SU-DHL-6 (cell line): ENCODE measurements at regions not wholly inside any gene's neighbourhood (a gene's known extent, or its start where the extent isn't known, plus 50 kb on each side); places are given as distances from the start of the nearest gene placed in this dataset.

Experiments used
- CTCF ChIP-seq: fragments of 200-600 bp; sonication (generic); IDR thresholded peaks from one replicate; pipeline ENCODE4 v1.5.1; 2017; ENCODE audit warnings: antibody characterized with exemption, mild to moderate bottlenecking, low read length, moderate library complexity; ENCODE audit not compliant: insufficient read depth, poor library complexity, severe bottlenecking
- EZH2phosphoT487 ChIP-seq: fragments of 200-600 bp; sonication (generic), shearing (Covaris generic); conservative IDR thresholded peaks from 2 replicates; pipeline ENCODE4 v1.6.1; 2018; ENCODE audit warnings: mild to moderate bottlenecking, antibody characterized with exemption, low read length, moderate library complexity, mixed read lengths

- TF ChIP-seq CTCF = no peak
- TF ChIP-seq EZH2phosphoT487 = no peak
Observed at GRCh38 chr2:190126798-190127197, 64.3 kb upstream of the MSTN start.
